Tibial nerve (tissue), 4 donors: ENCODE measurements at regions not wholly inside any gene's neighbourhood (a gene's known extent, or its start where the extent isn't known, plus 50 kb on each side); places are given as distances from the start of the nearest gene placed in this dataset.
"Not testable (repeated sequence)": the region's sequence is repeated elsewhere in the genome, so short reads cannot be mapped to it uniquely, and the experiment has no call there.

Experiments used
- DNase-seq, 2 donors: peaks; one replicate each; pipeline ENCODE4 v3.0.0-alpha.2; 2019; ENCODE audit warnings: low spot score in 2 of 2
- H3K27ac ChIP-seq, 4 donors: fragments of 200-600 bp; sonication (generic) in 3 of 4; one replicate each; pipeline ENCODE4 v1.5.1; 2017 to 2019; ENCODE audit warnings: mild to moderate bottlenecking in 1 of 4
- H3K27me3 ChIP-seq, 2 donors: fragments of 200-600 bp; sonication (generic) in 1 of 2; one replicate each; pipeline versions ENCODE4 v1.5.1 to v1.6.0; 2017 to 2019
- H3K36me3 ChIP-seq, 3 donors: fragments of 200-600 bp; sonication (generic); one replicate each; pipeline ENCODE4 v1.5.1; 2018 to 2019
- H3K4me1 ChIP-seq, 4 donors: fragments of 200-600 bp; sonication (generic) in 3 of 4; one replicate each; pipeline ENCODE4 v1.5.1; 2017 to 2019
- H3K4me3 ChIP-seq, 4 donors: fragments of 200-600 bp; sonication (generic) in 3 of 4; one replicate each; pipeline ENCODE4 v1.5.1; 2017 to 2019; ENCODE audit warnings: mild to moderate bottlenecking in 1 of 4, moderate library complexity in 1 of 4
- H3K9me3 ChIP-seq, 4 donors: fragments of 200-600 bp; sonication (generic) in 3 of 4; one replicate each; pipeline ENCODE4 v1.5.1; 2017 to 2019
- CTCF ChIP-seq, 5 experiments: fragments of 200-600 bp in 3 of 5; fragments of 450-650 bp in 2 of 5; sonication (generic) in 3 of 5; IDR thresholded peaks; one replicate each; pipeline ENCODE4 v1.5.1; 2016 to 2019; ENCODE audit warnings: antibody characterized with exemption in 5 of 5, mild to moderate bottlenecking in 3 of 5, moderate library complexity in 2 of 5
- EP300 ChIP-seq, 2 donors: sonication (generic); formaldehyde crosslinking; IDR thresholded peaks; one replicate each; pipeline ENCODE4 v1.6.1; 2017; ENCODE audit warnings: antibody characterized with exemption in 2 of 2, mild to moderate bottlenecking in 1 of 2
- POLR2A ChIP-seq, 2 donors: fragments of 450-650 bp; IDR thresholded peaks; one replicate each; pipeline ENCODE4 v1.6.1; 2017; ENCODE audit warnings: antibody characterized with exemption in 2 of 2, mild to moderate bottlenecking in 2 of 2, moderate library complexity in 2 of 2
- WGBS, 2 donors: methylation state at CpG; one replicate each; pipeline ENCODE4 v1.1.5; 2018; 5-methylcytosine and 5-hydroxymethylcytosine counted together

- WGBS, 2 donors: 57 to 66% methylated on average over 18 to 19 of the region's 19 CpGs
- Histone ChIP-seq H3K27me3 (no peaks in the 10 kb centered on the region), H3K36me3 (no peaks in the 10 kb centered on the region), H3K4me3 (no peak overlapping the region), H3K4me1 (no peaks in the 10 kb centered on the region), H3K27ac (no peak overlapping the region), H3K9me3 (no peaks in the 10 kb centered on the region)
- TF ChIP-seq CTCF (IDR thresholded peaks at IDR 0.05): no peak
- TF ChIP-seq POLR2A (IDR thresholded peaks at IDR 0.05): no peak
- TF ChIP-seq EP300 (IDR thresholded peaks at IDR 0.05): no peak
- DNase-seq: no peak
These were observed 367.4 kb downstream of the RPS6KC1 start for GRCh38 chr1:213418268-213419071.

- no peaks in the 10 kb centered on the region for H3K4me1 ChIP-seq
- TF ChIP-seq CTCF (IDR thresholded peaks at IDR 0.05): no peak
- H3K27ac ChIP-seq: no peak overlapping the region
- WGBS, 2 donors: 86 to 87% methylated on average over 3 of the region's 3 CpGs
- H3K36me3 ChIP-seq: no peaks in the 10 kb centered on the region
- DNase-seq: no peak
- no peaks in the 10 kb centered on the region for H3K27me3 ChIP-seq
- no peak overlapping the region for H3K4me3 ChIP-seq
- no peaks in the 10 kb centered on the region for H3K9me3 ChIP-seq
These were observed 368.5 kb downstream of the RPS6KC1 start for GRCh38 chr1:213419401-213420030.

- not testable (repeated sequence) for H3K4me1 ChIP-seq, DNase-seq, H3K9me3 ChIP-seq, H3K36me3 ChIP-seq, H3K27ac ChIP-seq, H3K4me3 ChIP-seq, H3K27me3 ChIP-seq
- 92 to 95% methylated on average over 7 of the region's 7 CpGs for WGBS, 2 donors
These were observed 370.1 kb downstream of the RPS6KC1 start for GRCh38 chr1:213421178-213421577.

GRCh38 chr1:213423041-213423440 is 372.0 kb downstream of the RPS6KC1 start:
- no peaks in the 10 kb centered on the region for H3K27me3 ChIP-seq
- no peak overlapping the region for H3K4me3 ChIP-seq
- WGBS, 2 donors: 65% methylated on average over 4 of the region's 4 CpGs
- no peaks in the 10 kb centered on the region for H3K9me3 ChIP-seq
- no peaks in the 10 kb centered on the region for H3K4me1 ChIP-seq
- no peaks in the 10 kb centered on the region for H3K36me3 ChIP-seq
- TF ChIP-seq EP300 (IDR thresholded peaks at IDR 0.05) (no peak), POLR2A (IDR thresholded peaks at IDR 0.05) (no peak), CTCF (IDR thresholded peaks at IDR 0.05) (no peak)
- no peak for DNase-seq
- no peak overlapping the region for H3K27ac ChIP-seq

- Histone ChIP-seq H3K4me3 (no peak overlapping the region), H3K36me3 (no peaks in the 10 kb centered on the region), H3K4me1 (no peaks in the 10 kb centered on the region), H3K27ac (no peak overlapping the region), H3K9me3 (no peaks in the 10 kb centered on the region), H3K27me3 (no peaks in the 10 kb centered on the region)
- 75 to 78% methylated on average over 12 of the region's 12 CpGs for WGBS, 2 donors
- TF ChIP-seq POLR2A (IDR thresholded peaks at IDR 0.05) (no peak), EP300 (IDR thresholded peaks at IDR 0.05) (no peak), CTCF (IDR thresholded peaks at IDR 0.05) (no peak)
- no peak for DNase-seq
These were observed 372.6 kb downstream of the RPS6KC1 start for GRCh38 chr1:213423605-213424004.
